ENCODE measurements at regions not wholly inside any gene's neighbourhood (a gene's known extent, or its start where the extent isn't known, plus 50 kb on each side); places are given as distances from the start of the nearest gene placed in this dataset.

GRCh38 chr6:44642349-44642748 is 254.8 kb downstream of the CDC5L start:
- no peak for DNase-seq

DNA sequence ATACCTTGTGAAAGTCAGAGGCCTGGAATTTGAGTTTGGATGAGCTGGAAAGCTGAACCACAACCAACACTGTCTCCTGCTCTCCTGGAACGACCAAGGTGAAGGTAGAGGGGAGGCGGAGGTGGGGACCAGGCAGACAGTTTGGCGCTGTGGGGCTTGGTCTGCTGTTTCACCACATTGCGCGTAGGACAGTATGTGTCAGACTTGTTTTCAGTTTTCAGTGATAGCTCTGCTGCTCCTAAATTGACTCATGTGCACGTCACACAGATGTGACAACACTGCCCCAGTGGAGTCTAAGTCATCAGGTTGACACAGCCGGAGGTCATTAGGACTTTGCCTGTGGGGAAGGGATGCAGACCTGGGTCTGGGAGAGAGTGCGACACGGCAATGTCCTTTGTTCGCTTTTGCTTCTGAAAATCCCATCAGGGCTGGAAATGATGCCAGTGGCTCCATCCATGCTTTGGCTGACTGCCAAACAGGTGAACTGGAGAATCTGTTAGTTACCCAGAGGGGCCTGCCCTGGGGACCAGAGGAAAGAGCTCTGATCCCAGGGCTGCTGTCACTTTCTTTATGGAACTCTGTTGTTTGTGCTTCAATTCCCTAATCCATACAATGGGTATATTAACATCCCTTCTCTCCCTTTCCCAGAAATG is 255.5 kb downstream of the CDC5L start:
- peak; percentile 75 for DNase-seq

- DNase-seq: no peak
Measured at GRCh38 chr6:44645276-44645675, 257.8 kb downstream of the CDC5L start.

- DNase-seq: no peak
Measured at GRCh38 chr6:44646355-44646754, 258.8 kb downstream of the CDC5L start.

- DNase-seq: no peak
Measured at GRCh38 chr6:44649365-44650025, 262.0 kb downstream of the CDC5L start.

DNA sequence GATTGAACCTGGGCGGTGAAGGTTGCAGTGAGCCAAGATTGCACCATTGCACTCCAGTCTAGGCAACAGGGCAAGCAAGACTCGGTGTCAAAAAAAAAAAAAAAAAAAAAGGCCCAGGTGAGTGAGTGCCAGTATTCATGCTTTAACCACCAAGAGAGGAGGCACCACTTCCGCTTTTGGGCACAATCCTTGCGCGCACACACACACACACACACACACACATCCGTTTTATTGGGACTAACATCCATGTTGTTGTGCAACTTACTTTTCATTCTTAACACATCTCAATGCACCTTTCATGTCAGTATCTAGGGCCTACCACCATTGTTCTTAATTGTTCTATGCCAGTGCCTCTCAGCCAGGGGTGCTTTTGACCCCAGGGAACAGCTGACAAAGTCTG is 263.0 kb downstream of the CDC5L start:
- DNase-seq: no peak

- DNase-seq: peak; percentile 51
Measured at GRCh38 chr6:44650947-44651346, 263.4 kb downstream of the CDC5L start.

GRCh38 chr6:44651604-44652003 is 264.1 kb downstream of the CDC5L start:
- no peak for DNase-seq

- no peak for DNase-seq
Measured at GRCh38 chr6:44652547-44652946, 265.0 kb downstream of the CDC5L start.

- DNase-seq: no peak
Measured at GRCh38 chr6:44653091-44653490, 265.6 kb downstream of the CDC5L start.

- no peak for DNase-seq
Measured at GRCh38 chr6:44653761-44654218, 266.3 kb downstream of the CDC5L start.

DNA sequence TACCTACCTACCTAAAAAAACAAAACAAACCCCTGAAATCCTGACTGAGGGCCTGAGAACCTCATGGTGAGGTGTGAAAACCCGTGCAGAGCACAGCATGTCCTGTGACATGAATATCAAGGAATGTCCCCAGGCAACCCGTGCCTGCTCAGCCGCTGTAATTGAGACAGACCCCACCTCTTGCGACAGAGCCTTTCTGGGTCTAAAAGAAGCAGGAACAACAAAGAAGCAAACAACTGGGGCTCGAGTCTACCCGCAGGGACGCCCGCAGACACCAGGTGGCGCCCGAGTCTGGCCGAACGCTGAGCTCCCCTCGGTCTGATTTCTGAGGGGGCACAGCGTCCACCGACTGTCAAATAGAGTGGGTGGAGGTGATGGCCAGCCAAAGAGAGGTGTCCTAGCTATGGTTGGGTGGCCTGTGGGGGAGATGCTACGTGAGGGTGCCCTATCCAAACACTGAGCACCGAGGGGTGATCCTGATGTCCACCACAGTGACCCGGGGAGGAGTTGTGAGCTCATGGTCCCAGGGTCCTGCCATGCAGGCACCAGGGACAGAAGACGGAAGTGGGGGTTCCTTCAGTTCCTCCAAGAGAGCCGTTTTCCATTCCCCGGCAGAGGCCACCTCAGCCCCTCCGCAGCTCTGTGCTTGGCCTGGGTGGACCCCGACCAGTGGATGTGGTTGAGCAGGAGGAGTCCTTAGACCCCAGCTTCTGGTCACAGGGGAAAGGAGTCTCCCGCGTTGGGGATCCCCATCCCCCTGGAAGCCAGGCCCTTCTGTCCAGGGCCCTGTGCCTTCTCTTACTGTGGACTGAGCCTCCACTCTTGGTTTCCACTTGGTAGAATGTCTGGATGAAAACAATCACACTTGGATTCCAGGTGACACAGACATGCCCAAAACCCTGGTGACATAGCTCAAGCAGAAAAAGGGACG is 268.2 kb downstream of the CDC5L start:
- DNase-seq: peak; percentile 49

GRCh38 chr6:44656691-44657090 is 269.2 kb downstream of the CDC5L start:
- no peak for DNase-seq

DNA sequence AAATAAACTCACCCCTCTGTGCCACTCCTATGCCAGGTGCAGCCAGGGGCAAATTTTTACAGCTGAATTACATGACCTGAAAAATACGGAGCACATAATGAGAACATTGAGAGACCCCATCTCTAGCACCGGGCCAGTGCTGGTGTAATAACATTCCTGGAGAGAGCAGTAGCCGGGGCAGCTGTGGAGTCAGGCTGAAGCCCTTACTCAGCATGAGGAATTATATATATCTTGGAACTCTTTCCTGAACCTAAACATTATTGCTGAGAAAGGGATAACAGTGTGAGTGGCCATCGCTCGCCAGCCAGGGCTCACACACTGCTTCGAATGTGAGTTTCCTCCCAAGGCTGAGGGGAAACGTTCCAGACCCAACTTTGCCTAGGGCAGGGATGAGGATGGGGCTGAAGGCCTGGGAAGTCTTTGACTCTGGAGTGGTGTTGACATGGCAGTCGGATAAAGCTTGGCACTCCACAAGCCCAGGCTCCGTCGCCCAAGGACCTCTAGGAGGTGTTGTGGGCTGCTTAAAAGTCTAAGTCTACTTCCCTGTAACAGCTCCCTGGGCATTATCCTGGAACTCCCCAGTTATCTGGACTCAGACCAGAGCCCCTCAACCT is 269.8 kb downstream of the CDC5L start:
- no peak for DNase-seq

DNA sequence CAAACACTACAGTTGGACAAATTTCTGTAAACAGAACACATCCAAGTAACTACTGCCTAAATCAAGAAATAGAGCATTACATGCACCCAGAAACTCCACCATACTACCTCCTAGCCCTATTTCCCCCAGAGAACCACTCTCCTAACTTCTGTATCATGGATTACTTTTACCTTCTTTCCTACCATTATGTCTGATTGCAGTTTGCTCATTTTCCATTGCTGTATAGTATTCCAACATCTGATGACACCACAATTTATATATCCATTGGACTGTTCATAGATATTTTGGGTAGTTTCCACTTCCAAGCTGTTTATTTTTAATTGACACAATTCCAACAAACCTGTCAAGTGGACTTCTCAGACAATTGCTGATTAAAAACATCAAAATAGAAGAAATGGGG is 271.1 kb downstream of the CDC5L start:
- DNase-seq: no peak

- no peak for DNase-seq
Measured at GRCh38 chr6:44659726-44660125, 272.2 kb downstream of the CDC5L start.

DNA sequence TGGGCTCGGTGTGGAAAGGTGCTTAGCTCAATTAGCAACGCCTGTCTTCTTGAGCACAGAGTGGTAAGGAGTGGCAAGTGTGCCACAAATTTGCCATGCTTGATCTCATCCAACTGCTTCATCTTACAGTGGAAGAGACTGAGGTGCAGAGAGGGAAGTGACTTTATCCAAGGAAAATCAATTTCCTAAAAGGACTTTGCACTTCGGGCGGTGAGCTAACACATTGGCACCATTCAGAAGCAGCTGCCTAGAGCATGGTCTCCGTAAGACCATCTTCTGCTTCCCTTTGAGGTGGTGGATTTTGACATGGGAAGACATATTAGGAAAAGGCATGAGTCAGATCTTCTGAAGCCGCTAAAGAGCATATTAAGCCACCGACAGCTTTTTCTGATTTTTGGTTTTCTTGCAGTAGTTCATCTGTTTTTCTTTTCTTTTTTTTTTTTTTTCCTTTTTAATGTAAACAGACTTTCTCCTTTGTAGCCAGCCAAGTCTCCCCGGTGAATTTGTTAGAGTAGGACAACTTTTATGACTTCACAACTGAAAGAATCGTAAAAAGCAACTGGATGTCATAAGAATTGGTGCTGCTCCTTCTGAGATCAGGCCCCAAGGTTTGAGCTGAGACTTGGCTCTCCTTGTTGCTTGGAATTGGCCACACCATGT is 273.2 kb downstream of the CDC5L start:
- DNase-seq: no peak

- no peak for DNase-seq
Measured at GRCh38 chr6:44661221-44662008, 273.9 kb downstream of the CDC5L start.

DNA sequence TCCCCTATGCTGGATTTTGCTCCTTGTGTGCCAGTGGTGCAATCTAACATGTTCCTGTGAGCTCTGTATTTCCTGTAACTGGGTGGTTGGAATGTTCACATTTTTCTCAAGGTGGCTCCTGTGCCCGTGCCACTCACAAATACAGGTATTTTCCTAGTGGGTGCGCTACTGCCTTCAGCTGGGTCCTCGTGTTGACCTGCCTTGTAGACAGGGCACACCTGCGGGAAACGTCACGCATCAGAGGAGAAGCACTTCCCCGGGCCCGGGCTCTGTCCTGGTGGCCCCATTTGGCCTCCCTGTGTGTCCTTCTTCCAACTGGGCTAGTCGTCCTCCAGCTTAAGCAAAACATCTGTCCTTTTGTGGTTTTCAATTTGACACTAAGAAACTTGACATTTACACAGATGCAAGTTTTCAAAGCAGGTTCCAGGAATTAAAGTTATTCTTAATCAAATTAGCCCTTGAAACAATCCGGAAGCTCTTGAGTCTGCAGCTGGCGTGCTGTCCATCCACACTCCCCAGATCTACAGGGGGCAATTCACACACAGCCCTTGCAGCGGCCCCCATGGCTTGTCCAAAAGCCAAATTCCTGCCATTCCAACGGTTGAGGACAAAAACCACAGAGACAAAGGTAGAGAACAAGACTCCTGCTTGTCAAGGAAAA is 275.1 kb downstream of the CDC5L start:
- DNase-seq: no peak

DNA sequence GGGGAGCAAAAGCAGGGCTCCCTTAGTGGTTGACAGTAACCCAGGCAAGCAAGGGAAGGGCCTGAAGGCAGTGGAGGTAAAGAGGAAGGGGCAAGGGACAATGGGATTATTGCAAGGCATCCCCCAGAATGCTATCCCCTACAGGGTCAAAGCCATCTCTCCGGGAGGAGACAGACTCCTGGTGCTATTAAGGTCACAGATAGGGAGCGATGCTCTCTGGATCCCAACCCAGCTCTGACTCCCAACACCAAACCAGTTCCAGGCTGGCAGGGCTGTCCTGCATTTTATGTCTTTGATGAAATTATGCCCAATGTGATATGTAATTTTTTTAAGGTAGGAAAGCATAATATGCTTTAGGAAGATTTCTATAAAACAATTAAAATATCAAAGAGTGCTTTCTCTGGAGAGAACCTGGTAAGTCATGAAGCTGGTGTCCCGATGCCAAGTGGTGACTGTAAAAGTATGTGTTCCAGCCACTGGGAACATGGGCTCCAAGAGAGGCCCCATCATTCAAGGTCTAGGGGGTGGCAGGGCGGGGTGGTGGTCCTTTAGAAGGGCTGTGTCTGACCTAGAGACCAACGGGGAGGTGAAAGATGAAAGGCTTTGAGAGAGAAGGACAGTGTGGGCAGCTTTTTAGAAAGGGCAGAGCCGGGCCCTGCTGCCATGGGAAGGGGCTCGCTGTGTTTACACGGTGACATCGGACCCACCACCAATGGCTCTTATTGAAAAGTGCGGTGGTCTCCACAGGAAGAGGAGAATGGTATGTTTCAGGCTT is 276.5 kb downstream of the CDC5L start:
- DNase-seq: no peak
